SK-N-SH (cell line): ENCODE measurements at regions not wholly inside any gene's neighbourhood (a gene's known extent, or its start where the extent isn't known, plus 50 kb on each side); places are given as distances from the start of the nearest gene placed in this dataset.

Experiments
- CTCF ChIA-PET: fragments of 300-600, 350-600 bp; formaldehyde crosslinking; extraction: SDS; loops from one replicate; lab custom pipeline; 2021; lab: Yijun Ruan, JAX
- POLR2A ChIA-PET: fragments of 350-600 bp; sonication (Branson Sonifier 250); formaldehyde crosslinking; extraction: SDS; loops from one replicate; lab custom pipeline; 2020; ENCODE audit warnings: antibody characterized with exemption, inconsistent platforms; lab: Yijun Ruan, JAX
- DNase-seq: peaks from one replicate; pipeline ENCODE4 v3.0.0; 2012
- H2AFZ ChIP-seq: fragments of 200-600 bp; sonication (generic); 2 replicates; pipeline ENCODE4 v1.8.1; 2016; ENCODE audit warnings: antibody characterized with exemption, mild to moderate bottlenecking, low read depth
- H3F3A ChIP-seq: fragments of 200-600 bp; sonication (generic); replicated peaks from 2 replicates; pipeline ENCODE3; 2016; ENCODE audit warnings: antibody characterized with exemption, mild to moderate bottlenecking; ENCODE audit not compliant: insufficient read depth
- H3K27ac ChIP-seq, 2 experiments: fragments of 200-500 bp in 1 of 2; fragments of 200-600 bp in 1 of 2; sonication (Bioruptor generic) in 1 of 2; sonication (generic), shearing (Covaris generic) in 1 of 2; 2 replicates each; pipeline versions ENCODE4 v1.5.1 to v1.6.1; 2014 to 2016; ENCODE audit warnings: low read depth in 2 of 2, inconsistent platforms in 1 of 2, low read length in 1 of 2, mild to moderate bottlenecking in 1 of 2, mixed read lengths in 1 of 2
- H3K27me3 ChIP-seq: fragments of 200-600 bp; sonication (generic), shearing (Covaris generic); 2 replicates; pipeline ENCODE4 v1.6.1; 2016; ENCODE audit warnings: mixed run types; ENCODE audit not compliant: insufficient read depth
- H3K36me3 ChIP-seq, 2 experiments: fragments of 200-500 bp in 1 of 2; fragments of 200-600 bp in 1 of 2; sonication (Bioruptor generic) in 1 of 2; sonication (generic) in 1 of 2; replicated peaks in 1 of 2; 2 replicates each; pipeline versions ENCODE3 to v1.5.1; 2014 to 2016; ENCODE audit warnings: low read length in 1 of 2, mild to moderate bottlenecking in 1 of 2; ENCODE audit not compliant: insufficient read depth in 2 of 2, control insufficient read depth in 1 of 2
- H3K4me1 ChIP-seq, 2 experiments: fragments of 200-500 bp in 1 of 2; fragments of 200-600 bp in 1 of 2; sonication (Bioruptor generic) in 1 of 2; sonication (generic), shearing (Covaris generic) in 1 of 2; 2 replicates each; pipeline versions ENCODE4 v1.5.1 to v1.6.1; 2014 to 2016; ENCODE audit warnings: low read depth in 1 of 2, low read length in 1 of 2, mixed run types in 1 of 2; ENCODE audit not compliant: insufficient read depth in 2 of 2, control insufficient read depth in 1 of 2
- H3K4me2 ChIP-seq: fragments of 200-600 bp; sonication (generic), shearing (Covaris generic); 2 replicates; pipeline ENCODE4 v1.6.1; 2017; ENCODE audit warnings: mixed run types
- H3K4me3 ChIP-seq, 2 experiments: fragments of 200-500 bp in 1 of 2; fragments of 200-600 bp in 1 of 2; sonication (Bioruptor generic) in 1 of 2; sonication (generic), shearing (Covaris generic) in 1 of 2; 2 replicates each; pipeline versions ENCODE4 v1.5.1 to v1.8.1; 2014 to 2016; ENCODE audit warnings: low read depth in 2 of 2, inconsistent platforms in 1 of 2, low read length in 1 of 2, mild to moderate bottlenecking in 1 of 2, mixed read lengths in 1 of 2, moderate library complexity in 1 of 2
- H3K79me2 ChIP-seq: fragments of 200-600 bp; sonication (generic); 2 replicates; pipeline ENCODE4 v1.8.1; 2017; ENCODE audit warnings: mild to moderate bottlenecking; ENCODE audit not compliant: insufficient read depth
- H3K9ac ChIP-seq: fragments of 200-600 bp; sonication (generic); 2 replicates; pipeline ENCODE4 v1.6.1; 2017; ENCODE audit warnings: mixed run types
- H3K9me2 ChIP-seq: fragments of 200-600 bp; sonication (generic); 2 replicates; pipeline ENCODE4 v1.6.1; 2017; ENCODE audit warnings: mixed run types
- H3K9me3 ChIP-seq: fragments of 200-600 bp; sonication (generic); 2 replicates; pipeline ENCODE4 v1.6.1; 2017; ENCODE audit warnings: mixed run types, mild to moderate bottlenecking, moderate library complexity
- H4K20me1 ChIP-seq: fragments of 200-600 bp; sonication (generic); 2 replicates; pipeline ENCODE4 v1.6.1; 2017; ENCODE audit warnings: mild to moderate bottlenecking, mixed run types; ENCODE audit not compliant: insufficient read depth
- EP300 ChIP-seq, 2 experiments: IDR thresholded peaks; 2 replicates each; pipeline versions ENCODE4 v1.4.0 to v1.6.1; 2012; ENCODE audit warnings: borderline replicate concordance in 1 of 2, low read depth in 1 of 2, low read length in 1 of 2
- EZH2phosphoT487 ChIP-seq: fragments of 200-600 bp; sonication (generic); IDR thresholded peaks from 2 replicates; pipeline ENCODE4 v1.6.1; 2017; ENCODE audit warnings: low read depth, mixed run types, mild to moderate bottlenecking, antibody characterized with exemption, moderate library complexity, borderline replicate concordance
- FOSL2 ChIP-seq: IDR thresholded peaks from 2 replicates; pipeline ENCODE4 v1.4.0; 2012; ENCODE audit warnings: low read depth, mild to moderate bottlenecking, moderate library complexity, borderline replicate concordance
- FOXJ3 ChIP-seq: sonication (generic); formaldehyde crosslinking; IDR thresholded peaks from 2 replicates; pipeline ENCODE4 v1.5.1; 2020; ENCODE audit warnings: mild to moderate bottlenecking, missing genetic modification reagents
- FOXM1 ChIP-seq: IDR thresholded peaks from 2 replicates; pipeline ENCODE4 v1.4.0; 2012; ENCODE audit warnings: low read depth, mild to moderate bottlenecking
- IRF3 ChIP-seq: fragments of 150-350 bp; IDR thresholded peaks from 2 replicates; pipeline ENCODE4 v1.6.1; 2016; ENCODE audit warnings: mild to moderate bottlenecking, low read depth, low read length
- MEF2A ChIP-seq: IDR thresholded peaks from 2 replicates; pipeline ENCODE4 v1.4.0; 2012; ENCODE audit warnings: low read depth, borderline replicate concordance
- NFIC ChIP-seq: IDR thresholded peaks from 2 replicates; pipeline ENCODE4 v1.4.0; 2012; ENCODE audit warnings: borderline replicate concordance
- PBX3 ChIP-seq: IDR thresholded peaks from 2 replicates; pipeline ENCODE4; 2012
- RAD21 ChIP-seq: IDR thresholded peaks from 2 replicates; pipeline ENCODE4 v1.6.1; 2012; ENCODE audit warnings: mild to moderate bottlenecking, low read length
- RCOR1 ChIP-seq: fragments of 150-350 bp; IDR thresholded peaks from 2 replicates; pipeline ENCODE4 v1.6.1; 2017; ENCODE audit warnings: antibody characterized with exemption, low read length
- RFX5 ChIP-seq: IDR thresholded peaks from 2 replicates; pipeline ENCODE4 v1.6.1; 2012; ENCODE audit warnings: mild to moderate bottlenecking, improper control_type of control experiment, low read length
- SMC3 ChIP-seq: IDR thresholded peaks from 2 replicates; pipeline ENCODE4 v1.6.1; 2012; ENCODE audit warnings: low read depth, low read length, improper control_type of control experiment
- TAF1 ChIP-seq: IDR thresholded peaks from 2 replicates; pipeline ENCODE4 v1.6.1; 2012; ENCODE audit warnings: low read depth, mild to moderate bottlenecking, low read length, moderate library complexity, borderline replicate concordance
- TCF12 ChIP-seq: IDR thresholded peaks from 2 replicates; pipeline ENCODE4 v1.4.0; 2012
- TEAD4 ChIP-seq: IDR thresholded peaks from 2 replicates; pipeline ENCODE4 v1.4.0; 2012; ENCODE audit warnings: mild to moderate bottlenecking, borderline replicate concordance; ENCODE audit not compliant: insufficient read depth
- USF1 ChIP-seq: IDR thresholded peaks from 2 replicates; pipeline ENCODE4 v1.4.0; 2012; ENCODE audit warnings: low read depth, borderline replicate concordance
- USF2 ChIP-seq: fragments of 150-350 bp; IDR thresholded peaks from 2 replicates; pipeline ENCODE4 v1.6.1; 2017; ENCODE audit warnings: antibody characterized with exemption, low read length, low read depth, borderline replicate concordance
- YY1 ChIP-seq: IDR thresholded peaks from 2 replicates; pipeline ENCODE4 v1.4.0; 2012; ENCODE audit warnings: low read depth, mild to moderate bottlenecking
- ZBTB33 ChIP-seq: IDR thresholded peaks from 2 replicates; pipeline ENCODE4 v1.4.0; 2012; ENCODE audit warnings: low read depth, borderline replicate concordance
- WGBS: methylation state at CpG from one replicate; pipeline ENCODE4 v1.1.6; 2017; ENCODE audit warnings: low lambda C conversion rate; 5-methylcytosine and 5-hydroxymethylcytosine counted together

GRCh38 chr2:30348825-30349224 is 98.2 kb upstream of the LCLAT1 start:
- whole genome bisulfite sequencing: 50% methylated on average over 3 of the region's 3 CpGs
- no peaks in the 10 kb centered on the region for H3K4me1 ChIP-seq
- H3K4me3 ChIP-seq: no peak overlapping the region
- no peak for DNase-seq
- no peaks in the 10 kb centered on the region for H3K27me3 ChIP-seq
- no peak overlapping the region for H3K9ac ChIP-seq
- TF ChIP-seq YY1 (no peak), RFX5 (no peak), RCOR1 (no peak), SMC3 (no peak), USF2 (no peak), IRF3 (no peak), PBX3 (no peak), EP300 (IDR thresholded peaks at IDR 0.05; ENCODE audit: borderline replicate concordance in 1 of 2, low read depth in 1 of 2, low read length in 1 of 2) (no peak), MEF2A (no peak), ZBTB33 (no peak), FOXJ3 (CRISPR knock-in tag) (no peak), RAD21 (no peak), USF1 (no peak), EZH2phosphoT487 (no peak), TAF1 (no peak), TEAD4 (no peak), TCF12 (no peak), FOSL2 (no peak), NFIC (no peak), FOXM1 (no peak)
- TF ChIP-seq, all 33 proteins: peak for 0
- H3K36me3 ChIP-seq: no peaks in the 10 kb centered on the region
- H3F3A ChIP-seq: no peaks in the 10 kb centered on the region
- no peaks in the 10 kb centered on the region for H3K9me2 ChIP-seq
- H4K20me1 ChIP-seq: no peaks in the 10 kb centered on the region
- POLR2A ChIA-PET: no interaction called here
- H3K79me2 ChIP-seq: no peaks in the 10 kb centered on the region
- H3K27ac ChIP-seq: no peak overlapping the region
- H2AFZ ChIP-seq: no peak overlapping the region
- CTCF ChIA-PET: interaction anchor here (0.6 kb wide), 1 partner anchor 25 kb away, joined by 4 read pairs; no protein-coding TSS in a partner anchor
- H3K9me3 ChIP-seq: no peaks in the 10 kb centered on the region
- no peak overlapping the region for H3K4me2 ChIP-seq
